Cardiac muscle cell (in vitro differentiated cells and primary cell): ENCODE measurements at regions not wholly inside any gene's neighbourhood (a gene's known extent, or its start where the extent isn't known, plus 50 kb on each side); places are given as distances from the start of the nearest gene placed in this dataset.

Source experiments
- DNase-seq, 2 donors: peaks; one replicate each; pipeline versions ENCODE4 v3.0.0 to v3.0.0-alpha.2; 2010 to 2017; ENCODE audit warnings: low read depth in 1 of 2, low spot score in 1 of 2
- H3K27ac ChIP-seq: fragments of 200-600 bp; sonication (generic); 2 replicates; pipeline ENCODE4 v1.5.1; 2016
- H3K27me3 ChIP-seq: fragments of 200-600 bp; sonication (generic); 2 replicates; pipeline ENCODE4 v1.6.0; 2016; ENCODE audit warnings: control low read depth
- H3K36me3 ChIP-seq: fragments of 200-600 bp; sonication (generic); 2 replicates; pipeline ENCODE4 v1.5.1; 2016; ENCODE audit warnings: control low read depth
- H3K4me1 ChIP-seq: fragments of 200-600 bp; sonication (generic); 2 replicates; pipeline ENCODE4 v1.8.1; 2017; ENCODE audit warnings: low read depth, mild to moderate bottlenecking, mixed run types
- H3K4me3 ChIP-seq: fragments of 200-600 bp; sonication (generic); 2 replicates; pipeline ENCODE4 v1.5.1; 2016; ENCODE audit warnings: mild to moderate bottlenecking
- H3K9me3 ChIP-seq: fragments of 200-600 bp; sonication (generic); 2 replicates; pipeline ENCODE4 v1.5.1; 2017; ENCODE audit warnings: low read depth, mild to moderate bottlenecking, control low read depth
- CTCF ChIP-seq: IDR thresholded peaks from 2 replicates; pipeline ENCODE4 v1.5.1; 2012; ENCODE audit warnings: low read depth, mild to moderate bottlenecking, low read length

DNA sequence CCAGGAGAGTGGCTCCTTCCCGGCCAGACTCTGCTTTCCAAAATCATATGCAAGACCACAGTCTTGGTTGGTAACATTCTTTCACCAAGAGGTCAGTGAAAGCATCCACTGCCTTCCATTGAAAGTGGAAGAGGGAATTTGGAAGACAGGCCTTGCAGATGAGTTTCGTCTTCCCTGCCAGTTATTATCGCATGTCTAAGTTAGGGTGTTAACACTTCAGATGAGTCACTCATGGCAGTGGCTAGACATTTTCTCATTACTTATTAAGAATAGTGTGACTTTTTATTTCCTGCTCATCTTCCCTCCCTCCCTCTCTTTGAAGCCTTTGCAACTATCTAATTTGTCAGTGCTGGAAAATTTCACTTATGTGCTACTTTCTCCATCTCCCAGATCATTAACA lies 102.9 kb upstream of the EPB41L3 start:
- Histone ChIP-seq H3K9me3 (no peaks in the 10 kb centered on the region), H3K4me3 (no peak overlapping the region), H3K36me3 (no peaks in the 10 kb centered on the region), H3K27ac (no peak overlapping the region), H3K27me3 (no peaks in the 10 kb centered on the region), H3K4me1 (peaks cover 18% of the 10 kb centered on the region)
- no peak for TF ChIP-seq CTCF
- peak in 1 of 2 donors; percentile 24 for DNase-seq

DNA sequence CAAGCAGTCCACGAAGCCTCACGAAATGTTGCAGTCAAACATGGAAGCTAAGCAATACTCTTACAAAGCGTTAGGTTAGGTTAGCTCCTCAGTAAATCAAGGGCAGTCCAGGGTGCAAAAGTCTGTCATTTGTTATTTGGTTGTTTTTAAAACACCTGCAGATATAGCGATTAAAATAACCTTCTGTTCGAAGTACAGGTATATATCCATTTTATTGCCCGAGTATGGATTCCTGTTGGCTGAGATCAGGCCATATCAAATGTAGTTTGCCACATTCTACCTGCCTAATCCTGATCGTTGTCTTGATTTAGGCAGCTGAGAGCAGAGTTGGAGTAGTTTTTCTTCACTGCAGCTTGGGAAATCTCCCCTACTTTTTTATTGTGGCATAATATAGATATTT lies 99.5 kb upstream of the EPB41L3 start:
- H3K27ac ChIP-seq = no peak overlapping the region
- H3K4me1 ChIP-seq = peaks cover 3% of the 10 kb centered on the region
- H3K4me3 ChIP-seq = no peak overlapping the region
- no peak for TF ChIP-seq CTCF
- no peaks in the 10 kb centered on the region for H3K27me3 ChIP-seq
- no peaks in the 10 kb centered on the region for H3K9me3 ChIP-seq
- no peak for DNase-seq
- H3K36me3 ChIP-seq = no peaks in the 10 kb centered on the region

- no peaks in the 10 kb centered on the region for H3K36me3 ChIP-seq
- H3K27ac ChIP-seq = no peak overlapping the region
- DNase-seq = no peak
- H3K9me3 ChIP-seq = no peaks in the 10 kb centered on the region
- H3K4me3 ChIP-seq = no peak overlapping the region
- H3K4me1 ChIP-seq = peaks cover 5% of the 10 kb centered on the region
- no peak for TF ChIP-seq CTCF
- no peaks in the 10 kb centered on the region for H3K27me3 ChIP-seq
Measured at GRCh38 chr18:5640939-5641338, 97.1 kb upstream of the EPB41L3 start.

- H3K4me3 ChIP-seq = no peak overlapping the region
- DNase-seq = no peak
- TF ChIP-seq CTCF = no peak
- no peaks in the 10 kb centered on the region for H3K9me3 ChIP-seq
- H3K27me3 ChIP-seq = no peaks in the 10 kb centered on the region
- no peaks in the 10 kb centered on the region for H3K36me3 ChIP-seq
- peaks cover 5% of the 10 kb centered on the region for H3K4me1 ChIP-seq
- no peak overlapping the region for H3K27ac ChIP-seq
Measured at GRCh38 chr18:5639131-5639530, 95.3 kb upstream of the EPB41L3 start.

DNA sequence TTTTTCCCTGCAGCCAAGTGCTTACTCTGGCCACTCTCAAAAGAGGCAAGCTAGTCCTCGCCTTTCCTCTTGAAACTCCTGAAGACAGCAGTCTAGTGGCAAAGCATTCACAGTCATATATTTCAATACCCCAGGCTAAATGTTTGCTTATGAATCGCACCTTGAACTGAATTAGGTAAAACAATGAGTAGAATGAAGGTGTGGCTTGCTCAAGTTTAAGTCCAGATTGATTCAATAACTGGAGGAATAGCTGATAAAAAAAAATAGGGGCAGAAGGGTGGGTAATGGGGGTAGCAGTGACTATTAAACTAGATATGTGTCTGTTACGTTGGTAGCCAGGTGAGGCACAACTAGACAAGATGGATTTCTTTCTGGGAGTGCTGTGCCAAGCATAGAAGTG lies 88.2 kb upstream of the EPB41L3 start:
- Histone ChIP-seq H3K4me1 (peaks cover 25% of the 10 kb centered on the region), H3K36me3 (no peaks in the 10 kb centered on the region), H3K9me3 (no peaks in the 10 kb centered on the region), H3K27me3 (no peaks in the 10 kb centered on the region), H3K4me3 (no peak overlapping the region), H3K27ac (no peak overlapping the region)
- DNase-seq = no peak
- no peak for TF ChIP-seq CTCF

GRCh38 chr18:5630900-5631413 lies 87.2 kb upstream of the EPB41L3 start:
- Histone ChIP-seq H3K27ac (peak overlapping the region; percentile 15), H3K4me1 (peaks cover 36% of the 10 kb centered on the region), H3K9me3 (no peaks in the 10 kb centered on the region), H3K36me3 (no peaks in the 10 kb centered on the region), H3K4me3 (no peak overlapping the region), H3K27me3 (no peaks in the 10 kb centered on the region)
- no peak for TF ChIP-seq CTCF
- no peak for DNase-seq
